H1 (cell line): ENCODE measurements at regions not wholly inside any gene's neighbourhood (a gene's known extent, or its start where the extent isn't known, plus 50 kb on each side); places are given as distances from the start of the nearest gene placed in this dataset.

Experiments used
- CTCF ChIA-PET: fragments of 300-600 bp; sonication (Branson Sonifier 250); formaldehyde crosslinking; loops from one replicate; lab custom pipeline; 2021; ENCODE audit not compliant: partially characterized antibody; lab: Charles Lee
- POLR2A ChIA-PET: fragments of 300-600 bp; sonication (Branson Sonifier 250); formaldehyde crosslinking; loops from one replicate; lab custom pipeline; 2021; ENCODE audit warnings: inconsistent platforms; ENCODE audit not compliant: partially characterized antibody; lab: Charles Lee
- DNase-seq, 2 experiments: peaks; one replicate each; pipeline versions ENCODE4 v3.0.0 to v3.0.0-alpha.2; 2010 to 2022; ENCODE audit warnings: low spot score in 2 of 2, low read depth in 1 of 2, mixed read lengths in 1 of 2
- FAIRE-seq: peaks from 2 replicates; lab custom pipeline; 2011; peaks lifted over from hg19 to GRCh38; lab: Jason Lieb, UNC
- H2AFZ ChIP-seq: 2 replicates; pipeline ENCODE4 v1.8.1; 2012; ENCODE audit warnings: low read length, inconsistent platforms
- H2AK5ac ChIP-seq: 2 replicates; pipeline ENCODE4 v1.6.1; 2013; ENCODE audit warnings: low read depth, low read length
- H2BK120ac ChIP-seq: replicated peaks from 2 replicates; pipeline ENCODE3; 2013; ENCODE audit warnings: low read depth, low read length, inconsistent platforms
- H2BK12ac ChIP-seq: 2 replicates; pipeline ENCODE4 v1.6.1; 2013; ENCODE audit warnings: low read depth, low read length
- H2BK15ac ChIP-seq: 2 replicates; pipeline ENCODE4 v1.6.1; 2013; ENCODE audit warnings: low read length
- H2BK20ac ChIP-seq: 2 replicates; pipeline ENCODE4 v1.6.1; 2013; ENCODE audit warnings: low read length
- H2BK5ac ChIP-seq: 2 replicates; pipeline ENCODE4 v1.6.1; 2013; ENCODE audit warnings: low read depth, low read length
- H3K14ac ChIP-seq: 2 replicates; pipeline ENCODE4 v1.6.1; 2013; ENCODE audit warnings: inconsistent platforms; ENCODE audit not compliant: insufficient read length
- H3K18ac ChIP-seq: 2 replicates; pipeline ENCODE4 v1.6.1; 2013; ENCODE audit warnings: low read length; ENCODE audit errors: extremely low read depth
- H3K23ac ChIP-seq: 2 replicates; pipeline ENCODE4 v1.6.1; 2013; ENCODE audit warnings: inconsistent platforms; ENCODE audit not compliant: insufficient read length
- H3K23me2 ChIP-seq: 2 replicates; pipeline ENCODE4 v1.6.1; 2013; ENCODE audit warnings: low read depth, low read length
- H3K27ac ChIP-seq: 2 replicates; pipeline ENCODE4 v1.6.1; 2011; ENCODE audit warnings: low read depth, low read length, inconsistent platforms
- H3K27me3 ChIP-seq, 4 experiments: replicated peaks in 1 of 4; 1 replicate in 1 of 4; 2 replicates in 3 of 4; pipeline versions ENCODE4 v1.6.1 to v1.8.1; 2011 to 2013; ENCODE audit warnings: low read length in 3 of 4, mild to moderate bottlenecking in 3 of 4, inconsistent platforms in 2 of 4, mixed read lengths in 2 of 4, moderate library complexity in 1 of 4; ENCODE audit not compliant: control insufficient read depth in 3 of 4, insufficient read depth in 3 of 4; ENCODE audit errors: extremely low read depth in 1 of 4
- H3K36me3 ChIP-seq, 4 experiments: 2 replicates each; pipeline versions ENCODE4 v1.6.1 to v1.8.1; 2011 to 2013; ENCODE audit warnings: mild to moderate bottlenecking in 4 of 4, low read length in 3 of 4, moderate library complexity in 2 of 4, control low read depth in 1 of 4, inconsistent platforms in 1 of 4; ENCODE audit not compliant: insufficient read depth in 4 of 4, control insufficient read depth in 2 of 4
- H3K4ac ChIP-seq: replicated peaks from 2 replicates; pipeline ENCODE3; 2013; ENCODE audit warnings: low read length, low read depth, mixed read lengths, inconsistent platforms; ENCODE audit not compliant: insufficient read length
- H3K4me1 ChIP-seq, 4 experiments: replicated peaks in 1 of 4; 1 replicate in 1 of 4; 2 replicates in 3 of 4; pipeline versions ENCODE4 v1.6.1 to v1.8.1; 2011 to 2013; ENCODE audit warnings: low read length in 3 of 4, inconsistent platforms in 2 of 4, mixed read lengths in 1 of 4; ENCODE audit not compliant: insufficient read depth in 4 of 4, control insufficient read depth in 3 of 4
- H3K4me2 ChIP-seq, 2 experiments: 2 replicates each; pipeline versions ENCODE4 v1.6.1 to v1.8.1; 2011 to 2013; ENCODE audit warnings: low read depth in 2 of 2, low read length in 2 of 2, control low read depth in 1 of 2, inconsistent platforms in 1 of 2, mild to moderate bottlenecking in 1 of 2; ENCODE audit not compliant: insufficient read depth in 1 of 2
- H3K4me3 ChIP-seq, 4 experiments: fragments of 200-600, 300-600 bp in 1 of 4; sonication (generic), shearing (Covaris generic), sonication (Bioruptor Twin) in 1 of 4; 2 replicates each; pipeline versions ENCODE4 v1.5.1 to v1.8.1; 2011 to 2016; ENCODE audit warnings: low read length in 4 of 4, low read depth in 3 of 4, control low read depth in 2 of 4, inconsistent platforms in 2 of 4, mild to moderate bottlenecking in 2 of 4, mixed read lengths in 1 of 4, moderate library complexity in 1 of 4; ENCODE audit not compliant: insufficient read depth in 2 of 4; ENCODE audit errors: extremely low read depth in 1 of 4
- H3K56ac ChIP-seq: replicated peaks from 2 replicates; pipeline ENCODE3; 2013; ENCODE audit warnings: low read depth, mild to moderate bottlenecking, mixed read lengths, low read length, inconsistent platforms; ENCODE audit not compliant: insufficient read length
- H3K79me1 ChIP-seq: 2 replicates; pipeline ENCODE4 v1.6.1; 2013; ENCODE audit warnings: low read depth, low read length, control low read depth
- H3K79me2 ChIP-seq, 2 experiments: 2 replicates each; pipeline versions ENCODE4 v1.6.1 to v1.8.1; 2012 to 2013; ENCODE audit warnings: low read length in 2 of 2, mild to moderate bottlenecking in 2 of 2, inconsistent platforms in 1 of 2; ENCODE audit not compliant: insufficient read depth in 2 of 2, control insufficient read depth in 1 of 2
- H3K9ac ChIP-seq, 4 experiments: replicated peaks in 1 of 4; 1 replicate in 1 of 4; 2 replicates in 3 of 4; pipeline versions ENCODE4 v1.6.1 to v1.8.1; 2011 to 2013; ENCODE audit warnings: low read depth in 3 of 4, low read length in 3 of 4, control low read depth in 2 of 4, mild to moderate bottlenecking in 2 of 4, moderate library complexity in 2 of 4, inconsistent platforms in 1 of 4; ENCODE audit errors: extremely low read depth in 1 of 4
- H3K9me3 ChIP-seq, 2 experiments: 2 replicates each; pipeline versions ENCODE4 v1.6.1 to v1.8.1; 2012 to 2013; ENCODE audit warnings: mild to moderate bottlenecking in 2 of 2, moderate library complexity in 2 of 2, control low read depth in 1 of 2, inconsistent platforms in 1 of 2, low read depth in 1 of 2, low read length in 1 of 2, mixed read lengths in 1 of 2; ENCODE audit not compliant: insufficient read depth in 2 of 2
- H4K20me1 ChIP-seq, 2 experiments: replicated peaks in 1 of 2; 2 replicates each; pipeline versions ENCODE3 to v1.8.1; 2011 to 2013; ENCODE audit warnings: inconsistent platforms in 2 of 2, low read length in 2 of 2, mild to moderate bottlenecking in 1 of 2; ENCODE audit not compliant: insufficient read depth in 2 of 2, control insufficient read depth in 1 of 2
- H4K5ac ChIP-seq: 2 replicates; pipeline ENCODE4 v1.6.1; 2013; ENCODE audit warnings: low read length, low read depth, mixed read lengths, inconsistent platforms; ENCODE audit not compliant: insufficient read length
- H4K8ac ChIP-seq: 2 replicates; pipeline ENCODE4 v1.8.0; 2013; ENCODE audit warnings: mild to moderate bottlenecking, moderate library complexity, low read length, inconsistent platforms; ENCODE audit not compliant: insufficient read depth; ENCODE audit errors: extremely low read depth
- H4K91ac ChIP-seq: replicated peaks from 2 replicates; pipeline ENCODE3; 2013; ENCODE audit warnings: low read length, mixed read lengths, inconsistent platforms; ENCODE audit not compliant: insufficient read length
- CEBPB ChIP-seq: IDR thresholded peaks from 2 replicates; pipeline ENCODE4 v1.6.1; 2012; ENCODE audit warnings: low read depth, low read length
- CREB1 ChIP-seq: IDR thresholded peaks from 2 replicates; pipeline ENCODE4 v1.6.1; 2012; ENCODE audit warnings: inconsistent platforms
- EGR1 ChIP-seq: IDR thresholded peaks from 2 replicates; pipeline ENCODE4 v1.6.1; 2011; ENCODE audit warnings: low read depth, low read length, borderline replicate concordance
- JUN ChIP-seq: IDR thresholded peaks from 2 replicates; pipeline ENCODE4 v1.6.1; 2011; ENCODE audit warnings: low read depth, mild to moderate bottlenecking, improper control_type of control experiment, low read length
- KDM4A ChIP-seq: IDR thresholded peaks from one replicate; pipeline ENCODE4 v1.7.1; 2012; ENCODE audit warnings: low read depth, mild to moderate bottlenecking, moderate library complexity, low read length, inconsistent platforms; ENCODE audit not compliant: severe bottlenecking
- NRF1 ChIP-seq: IDR thresholded peaks from 2 replicates; pipeline ENCODE4 v1.6.1; 2011; ENCODE audit warnings: mild to moderate bottlenecking, low read depth, low read length, improper control_type of control experiment
- POLR2AphosphoS5 ChIP-seq: IDR thresholded peaks from 2 replicates; pipeline ENCODE4 v1.6.1; 2011; ENCODE audit warnings: low read depth, low read length
- RAD21 ChIP-seq, 2 experiments: IDR thresholded peaks in 1 of 2; conservative IDR thresholded peaks in 1 of 2; 2 replicates each; pipeline ENCODE4 v1.6.1; 2011; ENCODE audit warnings: low read depth in 2 of 2, low read length in 2 of 2, improper control_type of control experiment in 1 of 2, inconsistent platforms in 1 of 2, mild to moderate bottlenecking in 1 of 2, moderate library complexity in 1 of 2
- RFX5 ChIP-seq: IDR thresholded peaks from 2 replicates; pipeline ENCODE4 v1.6.1; 2011; ENCODE audit warnings: low read depth, low read length, improper control_type of control experiment, borderline replicate concordance
- RXRA ChIP-seq: IDR thresholded peaks from 2 replicates; pipeline ENCODE4 v1.6.1; 2011; ENCODE audit warnings: low read depth, mild to moderate bottlenecking, low read length, moderate library complexity; ENCODE audit not compliant: insufficient read depth
- SIX5 ChIP-seq: IDR thresholded peaks from 2 replicates; pipeline ENCODE4 v1.6.1; 2011; ENCODE audit warnings: mild to moderate bottlenecking, low read depth, low read length
- WGBS, 2 experiments: shearing (Covaris generic) in 1 of 2; methylation state at CpG; one replicate each; pipeline versions ENCODE4 v1.1.6 to v1.1.7; 2013 to 2015; ENCODE audit warnings: low lambda C conversion rate in 2 of 2, mixed read lengths in 2 of 2, inconsistent platforms in 1 of 2, low coverage in 1 of 2, missing lambda C conversion rate in 1 of 2; ENCODE audit not compliant: insufficient replicate concordance in 2 of 2, insufficient coverage in 1 of 2, insufficient read length in 1 of 2; ENCODE audit errors: extremely low coverage in 1 of 2, missing lambda C conversion rate in 1 of 2; 5-methylcytosine and 5-hydroxymethylcytosine counted together
- TF ChIP-seq, protein P1 (sequence below): IDR thresholded peaks from 2 replicates; pipeline ENCODE4 v1.6.1; 2012; ENCODE audit warnings: low read length, inconsistent platforms
- TF ChIP-seq, protein P2 (sequence below): IDR thresholded peaks from 2 replicates; pipeline ENCODE4 v1.6.1; 2012; ENCODE audit warnings: inconsistent platforms

DNA sequence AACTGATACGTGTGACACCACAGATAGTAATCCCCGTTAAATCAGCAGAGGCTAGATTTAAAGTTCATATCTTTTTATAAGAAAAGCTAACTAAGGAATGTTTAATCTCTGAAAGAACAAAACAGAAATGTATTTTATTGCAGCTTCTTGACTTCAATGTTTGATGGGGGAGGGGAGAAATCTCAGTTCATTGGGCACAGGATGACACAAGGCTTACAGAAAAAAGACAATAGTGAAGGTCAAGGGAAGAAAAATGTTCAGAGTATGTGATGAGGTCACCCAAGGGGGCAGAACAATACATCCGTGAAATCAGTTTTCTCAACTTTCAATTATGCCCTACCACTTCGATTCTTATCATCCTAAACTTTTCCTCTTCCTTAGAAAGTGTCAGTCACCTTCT is 102.9 kb downstream of the ELAPOR2 start:
- Histone ChIP-seq H3K27ac (no peak overlapping the region), H2BK15ac (no peak overlapping the region), H4K91ac (no peak overlapping the region), H3K23ac (no peak overlapping the region), H3K36me3 (peaks cover 0 to 3% (median under 1%) of the 10 kb centered on the region in 4 experiments; a peak in 1 of 8 replicates), H3K56ac (no peak overlapping the region), H2BK20ac (no peak overlapping the region), H2BK120ac (no peak overlapping the region), H2BK5ac (no peak overlapping the region), H2AFZ (no peak overlapping the region), H2AK5ac (no peak overlapping the region), H3K23me2 (no peaks in the 10 kb centered on the region), H3K9me3 (peaks cover 0 to 6% of the 10 kb centered on the region in 2 experiments; a peak in 2 of 4 replicates), H3K4me1 (0 out of 7 replicates have a peak, but pooled peaks cover 0 to under 1% (median 0%) of the 10 kb centered on the region in 4 experiments), H4K5ac (no peak overlapping the region), H4K8ac (no peak overlapping the region), H3K14ac (no peak overlapping the region), H3K79me1 (no peaks in the 10 kb centered on the region; the same call in 1 of the 2 replicates), H3K4me3 (no peak overlapping the region), H3K27me3 (no peaks in the 10 kb centered on the region), H3K4ac (no peak overlapping the region), H3K4me2 (no peak overlapping the region), H3K18ac (no peak overlapping the region), H3K79me2 (peaks cover 0 to 31% of the 10 kb centered on the region in 2 experiments; a peak in 3 of 4 replicates), H3K9ac (no peak overlapping the region), H4K20me1 (peaks cover 1 to 3% of the 10 kb centered on the region in 2 experiments), H2BK12ac (no peak overlapping the region)
- FAIRE-seq (no peak), DNase-seq (no peak)
- POLR2A ChIA-PET: no interaction called here
- CTCF ChIA-PET: interaction anchor here (0.7 to 1.4 kb wide), 3 partner anchors 14 to 461 kb away, joined by 3 to 5 read pairs (median 3); no protein-coding TSS in a partner anchor
- 83 to 100% methylated on average over 1 to 4 of the region's 4 CpGs for WGBS, 2 experiments
- no peak for TF ChIP-seq NRF1
- no peak for TF ChIP-seq RFX5
- TF ChIP-seq SIX5: no peak
- TF ChIP-seq RXRA: no peak
- no peak for TF ChIP-seq EGR1
- TF ChIP-seq, protein P1, sequence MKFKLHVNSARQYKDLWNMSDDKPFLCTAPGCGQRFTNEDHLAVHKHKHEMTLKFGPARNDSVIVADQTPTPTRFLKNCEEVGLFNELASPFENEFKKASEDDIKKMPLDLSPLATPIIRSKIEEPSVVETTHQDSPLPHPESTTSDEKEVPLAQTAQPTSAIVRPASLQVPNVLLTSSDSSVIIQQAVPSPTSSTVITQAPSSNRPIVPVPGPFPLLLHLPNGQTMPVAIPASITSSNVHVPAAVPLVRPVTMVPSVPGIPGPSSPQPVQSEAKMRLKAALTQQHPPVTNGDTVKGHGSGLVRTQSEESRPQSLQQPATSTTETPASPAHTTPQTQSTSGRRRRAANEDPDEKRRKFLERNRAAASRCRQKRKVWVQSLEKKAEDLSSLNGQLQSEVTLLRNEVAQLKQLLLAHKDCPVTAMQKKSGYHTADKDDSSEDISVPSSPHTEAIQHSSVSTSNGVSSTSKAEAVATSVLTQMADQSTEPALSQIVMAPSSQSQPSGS: no peak
- TF ChIP-seq JUN: no peak
- TF ChIP-seq, protein P2, sequence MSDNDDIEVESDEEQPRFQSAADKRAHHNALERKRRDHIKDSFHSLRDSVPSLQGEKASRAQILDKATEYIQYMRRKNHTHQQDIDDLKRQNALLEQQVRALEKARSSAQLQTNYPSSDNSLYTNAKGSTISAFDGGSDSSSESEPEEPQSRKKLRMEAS: no peak
- TF ChIP-seq POLR2AphosphoS5: no peak
- no peak for TF ChIP-seq CEBPB
- no peak for TF ChIP-seq CREB1
- TF ChIP-seq RAD21 (IDR thresholded peaks at IDR 0.05 in 1 of 2, conservative IDR thresholded peaks at IDR 0.05 in 1 of 2; ENCODE audit: low read depth in 2 of 2, low read length in 2 of 2): no peak
- no peak for TF ChIP-seq KDM4A
